Right lobe of liver (tissue), 6 donors: ENCODE measurements at regions not wholly inside any gene's neighbourhood (a gene's known extent, or its start where the extent isn't known, plus 50 kb on each side); places are given as distances from the start of the nearest gene placed in this dataset.

Source experiments
- ATAC-seq, 4 donors: fragments of 200-7000 bp; cut with Tn5 transposase; one replicate each; pipeline ENCODE4 v1.9.1; 2020; ENCODE audit warnings: mild to moderate bottlenecking in 4 of 4, moderate library complexity in 4 of 4
- DNase-seq, 3 donors: peaks; one replicate each; pipeline ENCODE4 v3.0.0-alpha.2; 2020
- H3K27ac ChIP-seq, 3 donors: fragments of 200-600 bp; one replicate each; pipeline ENCODE4 v1.8.0; 2022
- H3K27me3 ChIP-seq, 2 donors: fragments of 200-600 bp; one replicate each; pipeline ENCODE4 v1.8.0; 2022
- H3K36me3 ChIP-seq, 4 donors: fragments of 200-600 bp; sonication (generic) in 1 of 4; one replicate each; pipeline versions ENCODE4 v1.5.1 to v1.8.0; 2017 to 2022; ENCODE audit warnings: control low read depth in 1 of 4
- H3K4me1 ChIP-seq, 4 donors: fragments of 200-600 bp; sonication (generic) in 1 of 4; one replicate each; pipeline versions ENCODE4 v1.5.1 to v1.8.0; 2017 to 2022; ENCODE audit warnings: control low read depth in 1 of 4
- H3K4me3 ChIP-seq, 3 donors: fragments of 200-600 bp; one replicate each; pipeline ENCODE4 v1.8.0; 2022
- H3K9me3 ChIP-seq, 4 donors: fragments of 200-600 bp; sonication (generic) in 1 of 4; one replicate each; pipeline versions ENCODE4 v1.5.1 to v1.8.0; 2017 to 2022; ENCODE audit warnings: control low read depth in 1 of 4
- POLR2A ChIP-seq: fragments of 450-650 bp; IDR thresholded peaks from one replicate; pipeline ENCODE4 v1.6.1; 2017; ENCODE audit warnings: antibody characterized with exemption, mild to moderate bottlenecking
- WGBS: methylation state at CpG from one replicate; pipeline ENCODE4 v1.1.6; 2018; ENCODE audit warnings: low coverage, low lambda C conversion rate; ENCODE audit not compliant: insufficient coverage; ENCODE audit errors: missing lambda C conversion rate; 5-methylcytosine and 5-hydroxymethylcytosine counted together
- intact Hi-C, 2 donors: fragments of 100-400 bp; cut with DNase I; formaldehyde crosslinking; loops; one replicate each; pipeline versions ENCODE4 v1.11.2 to v1.14.1; 2022
- TF ChIP-seq, protein P1 (sequence below), 4 donors: fragments of 200-600 bp in 3 of 4; fragments of 450-650 bp in 1 of 4; IDR thresholded peaks; one replicate each; pipeline versions ENCODE4 v1.5.1 to v1.8.0; 2016 to 2022; ENCODE audit warnings: antibody characterized with exemption in 4 of 4, mild to moderate bottlenecking in 2 of 4
- donor health status: DM: no; HTN: yes; CAD: no.
- donor health status: DM: no; HTN: no; CAD: no.
- donor health status: DM: no; HTN: no; CAD: no.
- donor health status: DM: no; HTN: yes; CAD: no.
- donor health status: DM: no; HTN: yes; CAD: no.

DNA sequence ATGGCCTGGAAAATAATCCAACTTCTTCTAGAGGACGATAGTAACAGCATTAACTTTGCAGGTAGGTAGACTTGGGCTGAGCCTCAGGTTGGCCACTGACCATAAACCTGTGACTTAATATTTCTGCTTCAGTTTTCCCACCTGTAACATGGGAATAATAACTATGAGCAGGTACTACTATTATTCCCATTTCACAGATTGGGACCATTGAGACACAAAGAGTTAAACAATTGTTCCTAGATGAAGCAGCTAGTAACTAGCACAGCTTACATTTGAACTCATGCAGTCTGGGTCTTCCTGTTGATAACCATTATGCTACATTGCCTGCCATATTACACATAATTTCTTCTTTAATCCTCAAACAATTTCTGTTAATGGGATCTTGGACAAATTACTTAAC, 217.7 kb downstream of the NUAK1 start:
- intact Hi-C loops, result no loop called here
- Histone ChIP-seq H3K9me3 (no peaks in the 10 kb centered on the region), H3K4me3 (no peak overlapping the region), H3K27me3 (no peaks in the 10 kb centered on the region), H3K27ac (no peak overlapping the region), H3K4me1 (no peaks in the 10 kb centered on the region), H3K36me3 (no peaks in the 10 kb centered on the region)
- 78% methylated on average over 1 of the region's 1 CpG for WGBS
- no peak for TF ChIP-seq POLR2A
- TF ChIP-seq, protein P1, sequence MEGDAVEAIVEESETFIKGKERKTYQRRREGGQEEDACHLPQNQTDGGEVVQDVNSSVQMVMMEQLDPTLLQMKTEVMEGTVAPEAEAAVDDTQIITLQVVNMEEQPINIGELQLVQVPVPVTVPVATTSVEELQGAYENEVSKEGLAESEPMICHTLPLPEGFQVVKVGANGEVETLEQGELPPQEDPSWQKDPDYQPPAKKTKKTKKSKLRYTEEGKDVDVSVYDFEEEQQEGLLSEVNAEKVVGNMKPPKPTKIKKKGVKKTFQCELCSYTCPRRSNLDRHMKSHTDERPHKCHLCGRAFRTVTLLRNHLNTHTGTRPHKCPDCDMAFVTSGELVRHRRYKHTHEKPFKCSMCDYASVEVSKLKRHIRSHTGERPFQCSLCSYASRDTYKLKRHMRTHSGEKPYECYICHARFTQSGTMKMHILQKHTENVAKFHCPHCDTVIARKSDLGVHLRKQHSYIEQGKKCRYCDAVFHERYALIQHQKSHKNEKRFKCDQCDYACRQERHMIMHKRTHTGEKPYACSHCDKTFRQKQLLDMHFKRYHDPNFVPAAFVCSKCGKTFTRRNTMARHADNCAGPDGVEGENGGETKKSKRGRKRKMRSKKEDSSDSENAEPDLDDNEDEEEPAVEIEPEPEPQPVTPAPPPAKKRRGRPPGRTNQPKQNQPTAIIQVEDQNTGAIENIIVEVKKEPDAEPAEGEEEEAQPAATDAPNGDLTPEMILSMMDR (IDR thresholded peaks at IDR 0.05), result no peak
- DNase-seq (no peak), ATAC-seq (no peak)

DNA sequence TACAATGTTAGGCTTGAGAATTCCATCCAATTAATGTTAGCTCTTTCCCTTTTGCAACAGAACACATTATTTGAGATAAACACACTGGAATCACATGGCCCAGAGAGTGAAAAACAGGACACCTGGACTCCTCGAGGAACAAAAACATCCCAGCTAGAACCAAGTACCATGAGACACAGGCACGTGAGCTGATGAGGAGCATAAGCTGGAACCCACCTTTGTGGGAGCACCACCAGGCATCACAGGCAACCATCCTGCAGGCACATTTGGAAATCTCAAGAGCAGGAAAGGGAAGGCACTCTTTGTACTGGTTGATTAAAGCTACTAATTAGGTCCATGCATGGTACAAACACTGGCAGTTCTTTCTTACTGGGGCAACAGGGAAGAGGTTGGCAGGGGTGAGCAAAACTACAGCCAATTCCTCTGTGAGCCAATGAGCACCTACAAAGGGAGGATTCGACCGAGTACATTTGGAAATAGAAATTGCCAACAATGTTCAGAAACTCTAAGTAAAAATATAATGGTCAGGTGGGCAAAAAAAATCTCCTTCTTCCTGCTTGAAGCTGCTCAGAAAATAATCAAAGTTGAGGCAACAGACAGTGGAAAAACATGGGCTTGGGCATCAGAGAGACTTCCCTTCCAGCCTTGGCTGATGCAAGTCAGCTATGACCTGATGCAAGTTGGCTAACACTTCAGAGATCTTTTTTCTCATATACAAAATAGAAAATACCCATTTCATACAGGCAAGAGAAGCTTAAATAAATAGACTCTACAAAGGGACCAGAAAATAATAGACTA, 216.7 kb downstream of the NUAK1 start:
- no peak for ATAC-seq
- no peaks in the 10 kb centered on the region for H3K27me3 ChIP-seq
- H3K36me3 ChIP-seq, result no peaks in the 10 kb centered on the region
- DNase-seq, result no peak
- TF ChIP-seq, protein P1 (IDR thresholded peaks at IDR 0.05), result no peak
- no peak for TF ChIP-seq POLR2A
- H3K4me1 ChIP-seq, result no peaks in the 10 kb centered on the region
- no peaks in the 10 kb centered on the region for H3K9me3 ChIP-seq
- intact Hi-C loops, result no loop called here
- 86% methylated on average over 4 of the region's 4 CpGs for WGBS
- no peak overlapping the region for H3K27ac ChIP-seq
- no peak overlapping the region for H3K4me3 ChIP-seq

DNA sequence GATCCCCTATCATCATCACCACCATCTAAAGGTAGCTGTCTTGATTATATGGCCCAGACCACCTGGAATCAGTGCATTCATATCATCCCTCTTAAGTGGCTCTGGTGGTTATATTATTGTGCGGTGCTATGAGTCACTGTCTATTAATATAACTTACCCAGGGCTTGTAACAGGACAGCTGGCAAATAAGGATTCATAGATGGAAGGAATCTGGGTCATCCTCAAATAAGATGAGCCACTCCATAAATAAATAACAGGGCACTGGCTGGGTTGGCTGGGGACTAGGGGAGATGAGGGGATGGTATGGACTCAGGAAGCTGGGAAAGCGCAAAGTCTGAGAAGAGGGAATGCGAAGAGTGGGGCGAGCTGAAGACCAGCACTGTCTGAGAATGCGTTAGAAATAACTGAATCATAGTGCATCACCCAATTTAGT, 216.1 kb downstream of the NUAK1 start:
- Histone ChIP-seq H3K27me3 (no peaks in the 10 kb centered on the region), H3K27ac (no peak overlapping the region), H3K4me1 (no peaks in the 10 kb centered on the region), H3K36me3 (no peaks in the 10 kb centered on the region), H3K9me3 (no peaks in the 10 kb centered on the region), H3K4me3 (no peak overlapping the region)
- WGBS, result 86% methylated on average over 4 of the region's 5 CpGs
- DNase-seq, result no peak
- TF ChIP-seq POLR2A, result no peak
- TF ChIP-seq, protein P1 (IDR thresholded peaks at IDR 0.05), result no peak
- intact Hi-C loops, result no loop called here
- ATAC-seq, result no peak

DNA sequence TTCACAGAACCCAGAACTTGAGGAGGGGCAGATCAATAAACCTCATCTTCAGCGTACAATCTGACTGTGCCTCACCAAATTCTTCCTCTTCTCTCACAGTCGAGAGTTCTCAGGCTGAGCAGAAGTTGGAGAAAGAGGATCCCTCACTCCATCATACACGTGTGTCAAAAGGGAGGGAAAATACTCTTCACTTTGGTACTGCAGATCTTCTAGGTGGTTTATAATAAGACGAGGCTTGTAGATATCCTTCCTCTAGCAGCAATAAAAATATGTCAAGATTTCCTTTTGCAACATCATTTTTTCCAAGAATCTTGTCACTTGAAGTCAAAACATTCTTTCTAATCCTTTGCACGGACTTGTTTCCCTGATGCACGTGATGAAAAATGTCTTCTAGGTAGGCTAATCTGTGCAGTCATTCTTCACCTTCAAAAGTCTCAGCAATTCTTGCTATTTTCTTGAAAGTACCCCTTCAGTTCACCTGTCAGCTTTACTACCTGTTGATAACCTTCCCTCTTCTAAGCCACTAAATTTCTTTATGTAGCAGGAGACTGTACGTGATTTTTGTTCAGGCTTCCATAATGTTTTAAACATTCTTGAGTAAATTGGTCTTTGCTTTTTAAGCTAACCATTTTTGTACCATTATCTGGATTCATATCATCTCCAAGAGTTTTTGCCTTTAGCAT, 214.1 kb downstream of the NUAK1 start:
- H3K4me3 ChIP-seq, result no peak overlapping the region
- 58% methylated on average over 7 of the region's 7 CpGs for whole genome bisulfite sequencing
- H3K4me1 ChIP-seq, result no peaks in the 10 kb centered on the region
- intact Hi-C loops, result no loop called here
- DNase-seq (no peak), ATAC-seq (no peak)
- H3K27ac ChIP-seq, result no peak overlapping the region
- no peaks in the 10 kb centered on the region for H3K9me3 ChIP-seq
- H3K36me3 ChIP-seq, result no peaks in the 10 kb centered on the region
- H3K27me3 ChIP-seq, result no peaks in the 10 kb centered on the region
- TF ChIP-seq, protein P1 (IDR thresholded peaks at IDR 0.05), result no peak
- no peak for TF ChIP-seq POLR2A
